GM12878 (cell line): ENCODE measurements at regions not wholly inside any gene's neighbourhood (a gene's known extent, or its start where the extent isn't known, plus 50 kb on each side); places are given as distances from the start of the nearest gene placed in this dataset.

Experiments used
- ATAC-seq: fragments of 200-7000 bp; cut with Tn5 transposase; 3 replicates; pipeline ENCODE4 v1.9.1; 2020; ENCODE audit warnings: mild to moderate bottlenecking, moderate library complexity
- BruUV-seq: library from RNA; stranded (reverse); fragments of 400-500 nt; replicated peaks from 2 replicates; lab custom pipeline; 2021; lab: Mats Ljungman, UMichigan
- CTCF ChIA-PET: fragments of 300-600 bp; sonication (Branson Sonifier 250); formaldehyde crosslinking; extraction: SDS; loops from one replicate; lab custom pipeline; 2021; ENCODE audit warnings: inconsistent platforms; lab: Yijun Ruan, JAX
- POLR2A ChIA-PET: fragments of 350-600 bp; formaldehyde crosslinking; extraction: SDS; loops from one replicate; lab custom pipeline; 2021; ENCODE audit warnings: inconsistent platforms; lab: Charles Lee
- RAD21 ChIA-PET: fragments of 300-600 bp; sonication (Branson Sonifier 250); formaldehyde crosslinking; loops from one replicate; lab custom pipeline; 2023; ENCODE audit warnings: antibody characterized with exemption; ENCODE audit not compliant: unreplicated experiment; lab: Charles Lee
- SMC1A ChIA-PET: fragments of 300-600 bp; sonication (Branson Sonifier 250); formaldehyde crosslinking; loops from one replicate; lab custom pipeline; 2023; ENCODE audit not compliant: unreplicated experiment, uncharacterized antibody; lab: Charles Lee
- DNase-seq: peaks from one replicate; pipeline ENCODE4 v3.0.0-alpha.2; 2011; ENCODE audit warnings: low read depth, low spot score
- FAIRE-seq: peaks from 3 replicates; lab custom pipeline; 2011; peaks lifted over from hg19 to GRCh38; lab: Jason Lieb, UNC
- H2AFZ ChIP-seq: 2 replicates; pipeline ENCODE4 v1.6.0; 2011; ENCODE audit warnings: low read depth, low read length, control low read depth; ENCODE audit not compliant: control insufficient read depth
- H3K27ac ChIP-seq: 2 replicates; pipeline ENCODE4 v1.5.1; 2011; ENCODE audit warnings: control low read depth; ENCODE audit not compliant: control insufficient read depth, insufficient read depth
- H3K27me3 ChIP-seq, 2 experiments: replicated peaks in 1 of 2; 2 replicates each; pipeline versions ENCODE4 v1.6.0 to v1.6.1; 2011; ENCODE audit warnings: low read length in 1 of 2; ENCODE audit not compliant: control insufficient read depth in 2 of 2, insufficient read depth in 2 of 2
- H3K36me3 ChIP-seq, 2 experiments: 2 replicates each; pipeline ENCODE4 v1.5.1; 2011; ENCODE audit warnings: low read length in 1 of 2; ENCODE audit not compliant: control insufficient read depth in 2 of 2, insufficient read depth in 2 of 2
- H3K4me1 ChIP-seq: 2 replicates; pipeline ENCODE4 v1.6.1; 2011; ENCODE audit warnings: mild to moderate bottlenecking, low read length, moderate library complexity, mixed read lengths; ENCODE audit not compliant: control insufficient read depth, insufficient read depth
- H3K4me2 ChIP-seq: 2 replicates; pipeline ENCODE4 v1.6.0; 2011; ENCODE audit warnings: control low read depth; ENCODE audit not compliant: control insufficient read depth, insufficient read depth
- H3K4me3 ChIP-seq: fragments of 200-600 bp; sonication (generic); 2 replicates; pipeline ENCODE4 v1.5.1; 2016
- H3K79me2 ChIP-seq: 2 replicates; pipeline ENCODE4 v1.6.0; 2011; ENCODE audit warnings: low read length; ENCODE audit not compliant: control insufficient read depth, insufficient read depth
- H3K9ac ChIP-seq: 2 replicates; pipeline ENCODE4 v1.8.0; 2011; ENCODE audit warnings: low read length, control low read depth, mixed read lengths; ENCODE audit not compliant: control insufficient read depth, insufficient read depth
- H3K9me3 ChIP-seq: replicated peaks from 3 replicates; pipeline ENCODE4 v1.5.1; 2011; ENCODE audit warnings: mild to moderate bottlenecking, low read length; ENCODE audit not compliant: control insufficient read depth, insufficient read depth
- H4K20me1 ChIP-seq: 2 replicates; pipeline ENCODE4 v1.6.0; 2011; ENCODE audit not compliant: control insufficient read depth, insufficient read depth
- CBX3 ChIP-seq: fragments of 200-600 bp; sonication (generic); IDR thresholded peaks from 2 replicates; pipeline ENCODE4 v1.6.1; 2016; ENCODE audit warnings: low read depth, borderline replicate concordance
- CEBPB ChIP-seq, 2 experiments: fragments of 150-350 bp in 1 of 2; IDR thresholded peaks; 2 replicates each; pipeline ENCODE4 v1.6.1; 2012 to 2014; ENCODE audit warnings: low read depth in 2 of 2, low read length in 2 of 2, borderline replicate concordance in 1 of 2, inconsistent platforms in 1 of 2
- CHD4 ChIP-seq: fragments of 200-600 bp; sonication (generic); IDR thresholded peaks from 2 replicates; pipeline ENCODE4 v1.6.1; 2016; ENCODE audit warnings: mild to moderate bottlenecking
- EP300 ChIP-seq, 2 experiments: fragments of 150-350 bp in 1 of 2; IDR thresholded peaks; 2 replicates each; pipeline ENCODE4 v1.6.1; 2011 to 2012; ENCODE audit warnings: low read depth in 2 of 2, low read length in 2 of 2, borderline replicate concordance in 1 of 2, improper control_type of control experiment in 1 of 2, inconsistent platforms in 1 of 2; ENCODE audit not compliant: control insufficient read depth in 1 of 2
- EZH2 ChIP-seq: IDR thresholded peaks from 2 replicates; pipeline ENCODE4 v1.6.1; 2012; ENCODE audit warnings: low read depth, mild to moderate bottlenecking, control low read depth, inconsistent platforms, low read length, borderline replicate concordance; ENCODE audit not compliant: control insufficient read depth
- FOS ChIP-seq: IDR thresholded peaks from 3 replicates; pipeline ENCODE4 v1.6.1; 2011; ENCODE audit warnings: borderline replicate concordance; ENCODE audit not compliant: insufficient read length; ENCODE audit errors: extremely low read depth
- FOXK2 ChIP-seq: fragments of 450-650 bp; IDR thresholded peaks from 2 replicates; pipeline ENCODE4 v1.6.1; 2017; ENCODE audit warnings: mild to moderate bottlenecking, moderate library complexity
- FOXM1 ChIP-seq: IDR thresholded peaks from 2 replicates; pipeline ENCODE4 v1.6.1; 2012; ENCODE audit warnings: low read depth, mild to moderate bottlenecking, inconsistent platforms, low read length, moderate library complexity
- GABPA ChIP-seq: IDR thresholded peaks from 2 replicates; pipeline ENCODE4 v1.6.1; 2014; ENCODE audit warnings: antibody characterized with exemption, low read depth, mild to moderate bottlenecking, inconsistent platforms
- JUND ChIP-seq: IDR thresholded peaks from 2 replicates; pipeline ENCODE4 v1.6.1; 2012; ENCODE audit warnings: low read depth, mild to moderate bottlenecking, low read length, improper control_type of control experiment, moderate library complexity
- KDM1A ChIP-seq: fragments of 200-600 bp; sonication (generic); IDR thresholded peaks from 2 replicates; pipeline ENCODE4 v1.6.1; 2016; ENCODE audit warnings: borderline replicate concordance
- MYB ChIP-seq: fragments of 150-350 bp; IDR thresholded peaks from 2 replicates; pipeline ENCODE4 v1.6.1; 2014; ENCODE audit warnings: mild to moderate bottlenecking, low read depth, low read length, borderline replicate concordance
- NR2C1 ChIP-seq: fragments of 450-650 bp; IDR thresholded peaks from 2 replicates; pipeline ENCODE4 v1.6.1; 2017; ENCODE audit warnings: antibody characterized with exemption, mild to moderate bottlenecking, moderate library complexity
- POLR2A ChIP-seq: IDR thresholded peaks from 2 replicates; pipeline ENCODE4 v1.6.1; 2011; ENCODE audit warnings: low read depth, mild to moderate bottlenecking, low read length
- RBBP5 ChIP-seq: fragments of 200-600 bp; sonication (generic); conservative IDR thresholded peaks from 2 replicates; pipeline ENCODE4 v1.6.1; 2016
- SIN3A ChIP-seq: IDR thresholded peaks from 2 replicates; pipeline ENCODE4 v1.6.1; 2012; ENCODE audit warnings: low read depth, low read length, improper control_type of control experiment
- SMAD1 ChIP-seq: fragments of 450-650 bp; IDR thresholded peaks from 2 replicates; pipeline ENCODE4 v1.6.1; 2018; ENCODE audit warnings: mild to moderate bottlenecking, low read depth; ENCODE audit not compliant: partially characterized antibody
- TAF1 ChIP-seq: IDR thresholded peaks from 2 replicates; pipeline ENCODE4 v1.6.1; 2011; ENCODE audit warnings: mild to moderate bottlenecking, low read depth, low read length, borderline replicate concordance
- TCF12 ChIP-seq: IDR thresholded peaks from 2 replicates; pipeline ENCODE4 v1.6.1; 2011; ENCODE audit warnings: low read depth, mild to moderate bottlenecking, low read length
- ZBED1 ChIP-seq: IDR thresholded peaks from 2 replicates; pipeline ENCODE4 v1.6.1; 2016; ENCODE audit warnings: borderline replicate concordance
- ZSCAN29 ChIP-seq: fragments of 450-650 bp; IDR thresholded peaks from 2 replicates; pipeline ENCODE4 v1.6.1; 2017; ENCODE audit warnings: mild to moderate bottlenecking, moderate library complexity
- WGBS: methylation state at CpG from one replicate; pipeline ENCODE4 v1.1.6; 2016; ENCODE audit warnings: low lambda C conversion rate; ENCODE audit not compliant: insufficient replicate concordance, insufficient coverage; ENCODE audit errors: missing lambda C conversion rate; 5-methylcytosine and 5-hydroxymethylcytosine counted together
- in situ Hi-C: fragments of 300-500 bp; cut with MboI; formaldehyde crosslinking; loops from 9 replicates; pipeline ENCODE4 v1.14.3; 2018; ENCODE audit warnings: mixed read lengths
- intact Hi-C: fragments of 100-400 bp; cut with micrococcal nuclease; formaldehyde crosslinking; loops from one replicate; pipeline ENCODE4 v1.14.2; 2022; ENCODE audit not compliant: unreplicated experiment

DNA sequence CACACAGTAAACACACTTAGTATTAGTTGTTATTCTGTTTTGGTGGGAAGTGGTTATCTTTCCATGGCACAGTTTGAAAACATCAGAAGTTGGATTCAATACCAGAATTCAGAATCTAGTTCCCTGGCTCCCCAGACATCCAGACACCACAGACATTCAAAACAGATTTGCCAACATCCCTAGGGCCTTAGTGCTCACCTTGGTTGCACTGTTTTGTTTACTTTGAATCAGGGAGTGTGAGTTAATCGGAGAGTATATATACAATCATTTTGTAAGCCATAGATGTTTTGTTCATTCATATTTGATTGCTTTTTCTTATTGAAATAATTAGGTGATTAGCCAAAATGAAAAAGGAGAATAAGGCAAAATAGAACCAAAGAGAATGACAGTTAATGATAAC is 324.7 kb upstream of the CLNK start (continued):
- TF ChIP-seq TCF12 (no peak), EP300 (IDR thresholded peaks at IDR 0.05; ENCODE audit: borderline replicate concordance in 1 of 2, control insufficient read depth in 1 of 2, low read depth in 2 of 2, low read length in 2 of 2) (no peak), SMAD1 (no peak), SIN3A (no peak), NR2C1 (no peak), TAF1 (no peak), RBBP5 (no peak), CHD4 (no peak), MYB (no peak), FOS (no peak)
- TF ChIP-seq, all 136 proteins: peak for 0

DNA sequence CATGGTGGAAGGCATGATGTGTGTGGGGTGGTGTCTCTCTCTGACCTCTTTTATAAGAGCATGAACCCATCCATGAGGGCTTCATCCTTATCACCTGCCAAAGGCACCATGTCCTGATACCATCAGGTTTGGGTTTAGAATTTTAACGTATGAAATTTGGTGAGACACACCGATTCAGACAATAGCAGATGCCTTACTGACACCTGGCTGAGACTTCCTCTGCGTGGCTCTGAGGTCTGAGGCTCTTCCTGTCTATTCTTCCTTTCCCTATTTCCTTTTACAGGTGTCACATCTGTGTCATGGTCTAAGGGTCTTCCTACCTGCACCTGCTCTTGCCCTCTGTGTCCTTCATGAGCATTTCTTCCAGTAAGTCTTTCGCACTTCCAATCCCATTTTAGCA is 320.7 kb upstream of the CLNK start:
- 3% methylated on average over 4 of the region's 4 CpGs for WGBS
- Histone ChIP-seq H3K36me3 (no peaks in the 10 kb centered on the region), H3K4me2 (no peak overlapping the region), H4K20me1 (no peaks in the 10 kb centered on the region), H3K4me3 (no peak overlapping the region), H3K27me3 (no peaks in the 10 kb centered on the region), H3K9me3 (no peaks in the 10 kb centered on the region), H3K27ac (no peak overlapping the region), H3K9ac (no peak overlapping the region), H2AFZ (no peak overlapping the region), H3K4me1 (no peaks in the 10 kb centered on the region), H3K79me2 (no peaks in the 10 kb centered on the region)
- no TSS peak for BruUV-seq
- CTCF ChIA-PET, result no interaction called here
- DNase-seq (no peak), FAIRE-seq (no peak), ATAC-seq (no peak)
- no peak for TF ChIP-seq EP300 (IDR thresholded peaks at IDR 0.05; ENCODE audit: borderline replicate concordance in 1 of 2, control insufficient read depth in 1 of 2, low read depth in 2 of 2, low read length in 2 of 2)
- TF ChIP-seq FOXM1, result no peak
- TF ChIP-seq ZBED1, result no peak
- no peak for TF ChIP-seq KDM1A
- TF ChIP-seq POLR2A, result no peak
- no peak for TF ChIP-seq CBX3
- no peak for TF ChIP-seq ZSCAN29
- no peak for TF ChIP-seq GABPA
- TF ChIP-seq JUND, result no peak
- no peak for TF ChIP-seq FOXK2
- TF ChIP-seq CEBPB (IDR thresholded peaks at IDR 0.05; ENCODE audit: borderline replicate concordance in 1 of 2, low read depth in 2 of 2, low read length in 2 of 2), result no peak
- no peak for TF ChIP-seq EZH2
- SMC1A ChIA-PET, result interaction anchor here (1.1 kb wide), 1 partner anchor 51 kb away, joined by 8 read pairs; no protein-coding TSS in a partner anchor
- in situ Hi-C loops (no loop called here), intact Hi-C loops (no loop called here)
- RAD21 ChIA-PET, result no interaction called here
- POLR2A ChIA-PET, result no interaction called here
